ENCODE measurements at regions not wholly inside any gene's neighbourhood (a gene's known extent, or its start where the extent isn't known, plus 50 kb on each side); places are given as distances from the start of the nearest gene placed in this dataset.

DNA sequence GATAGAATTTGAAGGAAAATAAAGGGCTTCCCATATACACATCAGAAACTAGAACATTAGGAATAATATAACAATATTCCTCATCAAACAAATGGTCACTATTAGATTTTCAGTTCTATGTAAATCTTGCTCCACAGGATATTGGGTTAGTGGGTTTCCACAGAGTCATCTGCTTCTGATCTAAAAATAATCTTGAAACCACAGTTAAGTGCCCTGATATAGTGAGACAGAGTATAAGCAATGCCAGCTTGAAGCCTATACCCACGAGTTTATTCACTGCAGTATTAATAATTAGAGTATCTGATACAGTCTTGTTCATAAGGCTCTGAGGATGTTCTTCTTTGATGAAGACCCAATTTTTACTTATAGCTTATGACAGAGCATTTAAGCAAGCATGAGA lies 74.5 kb upstream of the ATF7IP start:
- Histone ChIP-seq H3K4me2 (ENCODE audit: insufficient read depth, insufficient read length, low read length) (no peak overlapping the region), H2BK15ac (ENCODE audit: low read depth, low read length) (no peak overlapping the region), H3K9me3 (ENCODE audit: control insufficient read depth, low read depth, low read length) (peaks cover 13% of the 10 kb centered on the region), H3K23me2 (ENCODE audit: insufficient read length, low read depth, low read length, poor library complexity, severe bottlenecking) (no peaks in the 10 kb centered on the region), H4K91ac (ENCODE audit: insufficient read length, low read depth, low read length) (no peak overlapping the region), H3K79me1 (ENCODE audit: insufficient read depth, low read depth, low read length, poor library complexity, severe bottlenecking) (no peaks in the 10 kb centered on the region), H3K14ac (ENCODE audit: insufficient read depth, low read length) (no peak overlapping the region), H3K27me3 (ENCODE audit: insufficient read depth, low read length) (peaks cover 8% of the 10 kb centered on the region), H3K4ac (ENCODE audit: low read depth, low read length) (no peak overlapping the region), H4K8ac (replicated peaks; ENCODE audit: insufficient read length, low read depth, low read length) (no peak overlapping the region), H3K18ac (ENCODE audit: insufficient read length, low read depth, low read length) (no peak overlapping the region), H2BK20ac (ENCODE audit: low read depth, low read length, poor library complexity, severe bottlenecking) (no peak overlapping the region), H2BK5ac (ENCODE audit: insufficient read length, low read length) (no peak overlapping the region), H3K79me2 (ENCODE audit: insufficient read depth, low read length) (no peaks in the 10 kb centered on the region), H3K56ac (ENCODE audit: insufficient read length, low read depth, low read length) (no peak overlapping the region), H4K5ac (ENCODE audit: insufficient read length, low read depth, low read length) (no peak overlapping the region), H2BK12ac (ENCODE audit: insufficient read length, low read depth, low read length) (no peak overlapping the region), H3K9ac (ENCODE audit: extremely low read depth, insufficient read length, low read length) (no peak overlapping the region), H3K23ac (ENCODE audit: insufficient read length, low read depth, low read length) (no peak overlapping the region), H2BK120ac (ENCODE audit: low read depth, low read length, poor library complexity, severe bottlenecking) (no peak overlapping the region), H3K27ac (ENCODE audit: insufficient read length, low read depth, low read length) (no peak overlapping the region), H3K4me1 (ENCODE audit: insufficient read depth, low read length) (no peaks in the 10 kb centered on the region), H4K20me1 (ENCODE audit: control insufficient read depth, insufficient read depth, insufficient read length) (no peaks in the 10 kb centered on the region), H2AK5ac (ENCODE audit: insufficient read length, low read length) (no peak overlapping the region), H3T11ph (ENCODE audit: low read length) (no peak overlapping the region), H2AFZ (ENCODE audit: low read length) (no peak overlapping the region)
- DNase-seq, result no peak
- peaks cover 0 to 25% (median 16%) of the 10 kb centered on the region in 3 experiments; a peak in 4 of 7 replicates for H3K36me3 Mint-ChIP-seq (ENCODE audit: insufficient read depth in 1 of 3, low read depth in 3 of 3)
- H3K9me3 Mint-ChIP-seq, result peaks cover 32 to 34% of the 10 kb centered on the region in 2 experiments
- no CpG with 5 or more reads among the region's 1 CpG for WGBS (ENCODE audit: extremely low coverage, insufficient read length, low lambda C conversion rate)
- no peak overlapping the region for H3K27ac Mint-ChIP-seq
- H3K4me3 Mint-ChIP-seq, result no peak overlapping the region
- TF ChIP-seq, protein P1, sequence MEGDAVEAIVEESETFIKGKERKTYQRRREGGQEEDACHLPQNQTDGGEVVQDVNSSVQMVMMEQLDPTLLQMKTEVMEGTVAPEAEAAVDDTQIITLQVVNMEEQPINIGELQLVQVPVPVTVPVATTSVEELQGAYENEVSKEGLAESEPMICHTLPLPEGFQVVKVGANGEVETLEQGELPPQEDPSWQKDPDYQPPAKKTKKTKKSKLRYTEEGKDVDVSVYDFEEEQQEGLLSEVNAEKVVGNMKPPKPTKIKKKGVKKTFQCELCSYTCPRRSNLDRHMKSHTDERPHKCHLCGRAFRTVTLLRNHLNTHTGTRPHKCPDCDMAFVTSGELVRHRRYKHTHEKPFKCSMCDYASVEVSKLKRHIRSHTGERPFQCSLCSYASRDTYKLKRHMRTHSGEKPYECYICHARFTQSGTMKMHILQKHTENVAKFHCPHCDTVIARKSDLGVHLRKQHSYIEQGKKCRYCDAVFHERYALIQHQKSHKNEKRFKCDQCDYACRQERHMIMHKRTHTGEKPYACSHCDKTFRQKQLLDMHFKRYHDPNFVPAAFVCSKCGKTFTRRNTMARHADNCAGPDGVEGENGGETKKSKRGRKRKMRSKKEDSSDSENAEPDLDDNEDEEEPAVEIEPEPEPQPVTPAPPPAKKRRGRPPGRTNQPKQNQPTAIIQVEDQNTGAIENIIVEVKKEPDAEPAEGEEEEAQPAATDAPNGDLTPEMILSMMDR (conservative IDR thresholded peaks at IDR 0.05), result no peak
- H3K27me3 Mint-ChIP-seq (ENCODE audit: low read depth), result peaks cover 27% of the 10 kb centered on the region
- H3K4me1 Mint-ChIP-seq, result peaks cover 0 to 2% of the 10 kb centered on the region in 2 experiments; a peak in 1 of 4 replicates
